HG02852 (cell line): ENCODE measurements at regions not wholly inside any gene's neighbourhood (a gene's known extent, or its start where the extent isn't known, plus 50 kb on each side); places are given as distances from the start of the nearest gene placed in this dataset.
A peak's percentile ranks its signal among the peaks of the same experiment; 100 is the strongest.

ENCODE experiments used
- ATAC-seq: cut with Tn5 transposase; IDR thresholded peaks from one replicate; pipeline ENCODE4 v1.9.1; 2021; ENCODE audit warnings: mild to moderate bottlenecking, moderate library complexity; ENCODE audit not compliant: unreplicated experiment

DNA sequence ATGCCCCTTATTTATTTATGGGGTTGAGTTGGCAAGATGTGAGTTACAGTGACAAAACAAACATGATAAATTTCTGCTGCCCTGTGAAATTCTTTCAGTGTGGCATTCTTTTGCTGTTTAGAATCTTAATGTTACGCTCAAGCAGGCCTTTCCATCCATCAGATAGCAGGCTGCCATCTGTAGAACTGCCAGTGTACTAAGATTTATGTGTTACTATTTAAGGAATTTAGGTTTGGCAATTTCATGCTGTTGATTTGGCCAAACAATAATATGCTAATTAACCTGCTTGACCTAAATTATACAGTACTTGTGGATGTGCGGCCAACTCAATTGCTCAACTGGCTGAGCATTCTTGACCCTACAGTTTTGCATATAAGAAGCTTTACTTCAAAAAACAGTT lies 477.7 kb upstream of the TPK1 start:
- no peak for ATAC-seq

DNA sequence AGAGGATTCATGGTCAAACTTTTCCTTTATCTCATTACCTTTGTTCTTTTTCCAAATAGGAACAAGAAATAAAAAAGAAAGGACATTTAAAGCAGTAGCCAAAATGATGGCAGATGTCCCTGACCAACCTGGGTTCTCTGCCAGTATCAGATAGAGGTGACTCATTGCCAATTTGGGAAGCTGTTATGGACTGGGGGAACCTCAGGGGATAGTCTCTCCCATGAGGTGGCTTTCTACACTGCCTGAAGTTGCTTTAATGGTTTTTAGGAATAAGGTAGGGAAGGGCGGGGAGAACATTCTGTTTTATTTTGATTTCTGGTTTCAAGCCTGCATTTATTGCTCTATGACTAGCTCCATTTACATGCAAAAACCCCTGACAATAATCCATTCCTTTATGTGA lies 457.9 kb upstream of the TPK1 start:
- ATAC-seq = no peak

DNA sequence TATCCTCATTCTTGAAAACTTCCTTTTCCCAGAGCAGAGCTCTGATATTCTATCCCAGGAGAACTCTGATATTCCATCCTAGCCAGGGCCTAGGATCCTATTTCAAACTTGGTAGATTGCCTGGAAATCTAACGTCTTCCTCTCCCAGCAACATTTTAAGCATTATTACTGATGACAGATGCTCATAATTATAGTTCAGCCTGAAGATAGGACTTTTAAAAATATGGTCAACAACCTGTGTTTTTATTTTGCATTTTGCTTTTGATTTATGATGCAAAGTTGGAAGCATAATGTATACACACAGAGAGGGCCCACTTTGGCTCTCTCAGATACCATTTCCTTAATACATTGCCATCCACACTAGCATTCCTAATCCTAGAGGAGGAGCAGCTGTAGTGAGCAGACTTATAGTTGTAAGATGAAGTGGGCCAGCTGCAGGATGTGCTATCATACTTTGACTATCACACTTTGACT lies 457.4 kb upstream of the TPK1 start:
- ATAC-seq = no peak

- ATAC-seq = no peak
Observed at GRCh38 chr7:145289384-145289783, 453.5 kb upstream of the TPK1 start.

- no peak for ATAC-seq
Observed at GRCh38 chr7:145276118-145276517, 440.3 kb upstream of the TPK1 start.

GRCh38 chr7:145269418-145270161 lies 433.7 kb upstream of the TPK1 start:
- ATAC-seq = no peak

DNA sequence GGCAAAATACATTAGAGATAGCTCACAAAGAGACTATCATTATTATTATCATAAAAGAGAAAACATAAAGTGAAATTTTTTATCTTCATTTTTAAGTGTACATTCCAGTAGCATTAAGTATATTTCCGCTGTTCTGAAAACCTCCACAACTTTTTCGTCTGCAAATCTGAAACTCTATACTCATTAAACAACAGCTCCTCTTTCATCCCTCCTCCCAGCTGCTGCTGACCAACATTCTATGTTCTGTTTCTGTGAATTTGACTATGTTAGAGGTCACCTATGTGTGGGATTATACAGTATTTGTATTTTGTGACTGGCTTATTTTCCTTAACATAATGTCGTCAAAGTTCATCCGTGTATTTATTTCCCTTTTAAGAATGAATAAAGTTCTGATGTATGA lies 429.3 kb upstream of the TPK1 start:
- ATAC-seq = no peak

- ATAC-seq = peak; percentile 72
Observed at GRCh38 chr7:145263886-145264285, 428.0 kb upstream of the TPK1 start.

GRCh38 chr7:145252031-145252430 lies 416.2 kb upstream of the TPK1 start:
- ATAC-seq = no peak

GRCh38 chr7:145224775-145225174 lies 388.9 kb upstream of the TPK1 start:
- no peak for ATAC-seq

DNA sequence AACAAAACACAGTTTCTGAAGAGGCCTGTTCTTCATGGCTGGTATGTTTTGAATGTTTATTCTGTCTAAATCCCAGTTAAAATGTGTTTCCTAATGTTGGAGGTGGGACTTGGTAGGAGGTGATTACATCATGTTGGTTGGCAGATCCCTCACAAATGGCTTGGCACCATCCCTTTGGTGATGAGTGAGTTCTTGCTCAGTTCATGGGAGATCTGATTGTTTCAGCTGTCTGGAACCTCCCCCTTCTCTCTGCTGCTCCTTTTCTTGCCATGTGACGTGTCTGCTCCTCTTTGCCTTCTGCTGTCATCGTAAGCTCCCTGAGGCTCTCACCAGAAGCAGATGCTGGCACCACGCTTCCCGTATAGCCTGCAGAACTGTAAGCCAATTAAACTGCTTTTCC lies 383.6 kb upstream of the TPK1 start:
- no peak for ATAC-seq

DNA sequence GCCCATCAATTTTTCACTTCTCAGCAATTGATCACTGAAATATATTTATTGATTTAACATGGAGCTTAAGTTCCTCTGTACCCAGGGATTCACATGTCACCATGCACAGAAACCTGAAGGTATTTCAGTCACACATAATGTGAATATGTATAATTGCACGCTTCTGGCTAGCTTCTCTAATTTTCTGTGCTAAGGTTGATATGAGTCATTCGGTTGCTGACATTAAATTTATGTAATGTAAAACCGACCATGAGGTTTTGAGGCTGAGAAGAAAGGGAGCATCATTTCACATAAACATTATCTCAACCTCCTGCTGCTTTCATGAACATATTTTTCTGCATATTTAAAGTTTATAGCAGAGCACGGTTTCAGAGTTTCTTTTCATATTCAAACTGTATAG lies 381.0 kb upstream of the TPK1 start:
- ATAC-seq = no peak

DNA sequence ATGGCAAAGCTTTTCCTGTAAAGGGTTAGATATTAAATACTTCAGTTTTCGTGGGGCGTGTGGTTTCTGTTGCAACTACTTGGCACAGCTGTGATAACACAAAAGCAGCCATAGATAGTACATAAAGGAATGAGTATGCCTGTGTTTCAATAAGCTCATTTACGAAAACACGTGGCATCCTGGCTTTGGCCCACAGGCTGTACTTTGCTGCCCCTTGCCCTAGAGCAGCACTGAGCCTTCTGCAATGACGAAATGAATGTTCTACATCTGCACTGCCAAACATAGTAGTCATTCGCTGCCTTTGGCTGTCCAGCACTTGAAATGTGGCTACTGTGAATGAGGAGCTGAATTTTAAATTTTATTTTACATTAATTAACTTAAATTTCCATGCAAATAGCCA lies 376.2 kb upstream of the TPK1 start:
- no peak for ATAC-seq

DNA sequence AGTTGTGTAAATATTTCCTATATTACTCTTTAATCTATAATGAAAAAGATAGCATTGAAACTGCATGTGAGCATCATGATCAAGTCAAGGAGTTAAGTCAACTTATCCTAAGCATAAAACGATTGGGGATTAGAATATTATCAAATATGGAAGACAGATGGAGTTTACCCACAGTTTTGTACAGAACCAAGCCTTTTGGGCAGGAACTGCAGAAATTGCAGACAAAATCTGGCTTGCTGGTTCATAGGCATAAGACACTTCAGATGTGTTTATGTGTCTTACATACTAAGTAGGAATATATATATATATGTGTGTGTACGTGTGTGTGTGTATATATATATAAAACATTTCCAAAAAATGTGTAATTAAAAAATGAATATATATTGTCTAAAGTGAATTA lies 375.4 kb upstream of the TPK1 start:
- no peak for ATAC-seq

DNA sequence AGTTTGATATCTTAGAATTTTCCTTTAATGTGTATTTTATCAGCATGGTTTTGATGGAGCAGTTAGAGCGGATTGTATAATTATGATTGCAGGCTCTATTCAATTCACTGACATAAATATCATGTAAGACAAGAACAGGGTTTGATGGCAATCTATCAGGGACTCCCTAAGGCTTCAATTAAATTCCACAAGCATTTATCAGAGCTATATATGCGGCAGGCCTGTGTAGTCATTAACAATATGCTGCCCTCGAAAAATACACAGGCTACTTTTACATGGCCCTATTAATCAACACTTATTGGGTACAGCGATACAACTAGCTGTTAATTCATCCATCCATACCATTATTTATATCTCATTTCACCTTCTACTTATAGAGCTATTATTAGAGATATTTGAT lies 358.1 kb upstream of the TPK1 start:
- ATAC-seq = no peak

- no peak for ATAC-seq
Observed at GRCh38 chr7:145184956-145185355, 349.1 kb upstream of the TPK1 start.

DNA sequence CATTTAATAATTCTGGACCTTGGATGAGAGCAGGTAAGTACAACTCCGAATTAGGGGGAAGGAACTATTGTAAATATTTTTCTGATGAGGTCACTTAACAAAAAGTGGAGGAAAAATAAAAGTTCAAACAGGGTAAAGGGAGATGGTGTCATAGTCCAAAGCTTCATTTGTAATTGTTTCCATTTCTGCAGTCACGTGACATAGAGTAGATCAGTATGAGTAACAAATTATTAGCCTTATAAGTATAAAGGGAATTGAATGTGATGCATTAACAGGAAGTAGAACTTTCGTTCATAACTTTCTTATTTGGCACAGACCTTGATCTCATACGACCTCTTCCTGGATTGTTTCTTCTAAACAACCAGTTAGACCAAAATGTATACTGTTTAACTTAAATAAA lies 347.2 kb upstream of the TPK1 start:
- no peak for ATAC-seq

- ATAC-seq = no peak
Observed at GRCh38 chr7:145175366-145175765, 339.5 kb upstream of the TPK1 start.

- no peak for ATAC-seq
Observed at GRCh38 chr7:145169908-145170307, 334.1 kb upstream of the TPK1 start.

GRCh38 chr7:145168879-145169278 lies 333.0 kb upstream of the TPK1 start:
- ATAC-seq = no peak

DNA sequence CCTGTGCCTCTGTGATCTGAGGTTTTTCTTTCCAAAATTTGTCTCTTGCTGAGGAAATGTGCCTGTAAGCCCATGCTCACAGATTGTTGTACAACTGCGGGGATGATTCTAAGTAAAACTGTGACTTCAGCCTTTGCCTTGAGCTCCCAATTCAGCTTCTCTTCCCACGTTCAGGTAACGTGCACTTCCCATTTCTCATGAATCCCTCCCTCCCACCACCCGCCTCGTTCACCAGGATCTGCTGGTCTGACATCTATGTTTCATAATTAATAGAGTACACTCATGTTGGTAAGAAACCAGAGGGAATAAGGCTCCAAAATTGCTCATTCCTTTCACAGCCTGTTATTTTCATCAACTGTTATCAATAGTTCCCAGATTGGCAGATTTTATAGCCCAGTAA lies 332.6 kb upstream of the TPK1 start:
- no peak for ATAC-seq

GRCh38 chr7:145156834-145157233 lies 321.0 kb upstream of the TPK1 start:
- ATAC-seq = no peak

DNA sequence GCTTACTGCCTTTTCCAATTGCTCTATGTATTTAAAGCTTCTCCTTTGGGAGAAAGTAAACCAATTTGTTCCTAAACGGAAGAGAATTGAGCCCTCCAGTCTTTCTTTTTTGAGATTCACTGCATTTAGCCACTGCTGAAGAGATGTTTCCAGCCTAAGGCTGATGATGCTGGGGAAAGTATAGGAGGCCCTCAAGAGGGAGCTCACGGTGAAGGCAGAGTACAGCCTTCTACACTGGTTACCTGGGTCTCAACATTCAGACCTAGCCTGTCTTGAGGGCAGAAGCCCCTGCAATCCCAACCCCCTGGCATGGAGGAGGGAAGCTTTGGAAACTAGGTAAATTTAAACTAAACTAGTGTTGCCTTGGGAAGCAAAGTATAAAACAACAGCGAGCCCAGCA lies 316.7 kb upstream of the TPK1 start:
- no peak for ATAC-seq
